ENCODE measurements at regions not wholly inside any gene's neighbourhood (a gene's known extent, or its start where the extent isn't known, plus 50 kb on each side); places are given as distances from the start of the nearest gene placed in this dataset.

DNA sequence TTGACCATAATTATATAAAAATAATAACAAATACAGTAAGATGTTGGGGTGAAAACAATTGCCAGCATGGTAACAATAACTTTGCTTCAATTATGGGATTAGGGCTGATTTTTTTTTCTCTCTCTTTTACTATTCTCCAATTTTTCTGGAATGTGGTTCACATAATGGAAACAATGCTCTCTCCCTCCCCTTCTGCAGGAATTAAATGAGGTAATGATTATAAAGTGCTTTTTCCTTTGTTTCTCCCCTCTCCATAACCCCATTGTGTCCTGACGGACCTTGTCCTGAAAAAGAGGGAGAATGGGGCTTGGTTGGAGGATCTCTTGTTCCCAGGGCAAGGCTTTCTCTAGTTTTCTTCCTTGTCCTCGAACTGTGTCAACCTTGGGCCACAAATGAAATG lies 234.0 kb upstream of the ZNF32 start:
- Histone ChIP-seq H3K27me3 (no peaks in the 10 kb centered on the region), H3K36me3 (no peaks in the 10 kb centered on the region), H3K27ac (no peak overlapping the region), H3K4me3 (no peak overlapping the region), H3K9me3 (no peaks in the 10 kb centered on the region), H3K4me1 (peaks cover 0 to 7% (median 0%) of the 10 kb centered on the region in 4 donors)
- no peak for DNase-seq (ENCODE audit: low spot score in 2 of 2)
- TF ChIP-seq EP300 (IDR thresholded peaks at IDR 0.05) (no peak), POLR2A (IDR thresholded peaks at IDR 0.05) (no peak)
- TF ChIP-seq, protein P1, sequence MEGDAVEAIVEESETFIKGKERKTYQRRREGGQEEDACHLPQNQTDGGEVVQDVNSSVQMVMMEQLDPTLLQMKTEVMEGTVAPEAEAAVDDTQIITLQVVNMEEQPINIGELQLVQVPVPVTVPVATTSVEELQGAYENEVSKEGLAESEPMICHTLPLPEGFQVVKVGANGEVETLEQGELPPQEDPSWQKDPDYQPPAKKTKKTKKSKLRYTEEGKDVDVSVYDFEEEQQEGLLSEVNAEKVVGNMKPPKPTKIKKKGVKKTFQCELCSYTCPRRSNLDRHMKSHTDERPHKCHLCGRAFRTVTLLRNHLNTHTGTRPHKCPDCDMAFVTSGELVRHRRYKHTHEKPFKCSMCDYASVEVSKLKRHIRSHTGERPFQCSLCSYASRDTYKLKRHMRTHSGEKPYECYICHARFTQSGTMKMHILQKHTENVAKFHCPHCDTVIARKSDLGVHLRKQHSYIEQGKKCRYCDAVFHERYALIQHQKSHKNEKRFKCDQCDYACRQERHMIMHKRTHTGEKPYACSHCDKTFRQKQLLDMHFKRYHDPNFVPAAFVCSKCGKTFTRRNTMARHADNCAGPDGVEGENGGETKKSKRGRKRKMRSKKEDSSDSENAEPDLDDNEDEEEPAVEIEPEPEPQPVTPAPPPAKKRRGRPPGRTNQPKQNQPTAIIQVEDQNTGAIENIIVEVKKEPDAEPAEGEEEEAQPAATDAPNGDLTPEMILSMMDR (IDR thresholded peaks at IDR 0.05) = no peak
- 71 to 77% methylated on average over 2 of the region's 2 CpGs for WGBS, 2 donors

DNA sequence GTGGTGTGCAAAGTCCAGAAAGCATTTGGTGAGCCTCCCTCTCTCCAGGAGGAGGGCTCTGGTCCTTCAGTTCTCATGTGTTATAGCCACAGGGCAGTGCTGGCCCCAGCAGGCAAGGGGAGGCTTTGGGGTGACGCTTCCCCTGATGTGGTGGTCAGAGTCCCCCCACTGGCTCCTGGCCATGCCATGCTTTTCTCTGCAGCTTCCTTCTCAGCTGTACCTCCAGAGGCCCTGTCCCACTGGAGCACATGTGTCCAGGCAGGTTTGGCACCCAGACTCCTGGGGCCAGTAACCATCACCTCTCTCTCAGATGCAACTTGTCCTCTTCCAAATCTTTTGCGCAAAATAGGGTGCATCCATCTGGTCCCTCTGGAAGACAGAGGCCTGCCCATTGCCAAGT lies 233.0 kb upstream of the ZNF32 start:
- Histone ChIP-seq H3K4me3 (no peak overlapping the region), H3K27ac (no peak overlapping the region), H3K9me3 (no peaks in the 10 kb centered on the region), H3K27me3 (no peaks in the 10 kb centered on the region), H3K4me1 (peaks cover 0 to 7% (median 0%) of the 10 kb centered on the region in 4 donors), H3K36me3 (no peaks in the 10 kb centered on the region)
- WGBS, 2 donors = 91 to 100% methylated on average over 2 of the region's 2 CpGs
- DNase-seq (ENCODE audit: low spot score in 2 of 2) = no peak
- TF ChIP-seq, protein P1 (IDR thresholded peaks at IDR 0.05) = no peak
- TF ChIP-seq POLR2A (IDR thresholded peaks at IDR 0.05) (no peak), EP300 (IDR thresholded peaks at IDR 0.05) (no peak)

DNA sequence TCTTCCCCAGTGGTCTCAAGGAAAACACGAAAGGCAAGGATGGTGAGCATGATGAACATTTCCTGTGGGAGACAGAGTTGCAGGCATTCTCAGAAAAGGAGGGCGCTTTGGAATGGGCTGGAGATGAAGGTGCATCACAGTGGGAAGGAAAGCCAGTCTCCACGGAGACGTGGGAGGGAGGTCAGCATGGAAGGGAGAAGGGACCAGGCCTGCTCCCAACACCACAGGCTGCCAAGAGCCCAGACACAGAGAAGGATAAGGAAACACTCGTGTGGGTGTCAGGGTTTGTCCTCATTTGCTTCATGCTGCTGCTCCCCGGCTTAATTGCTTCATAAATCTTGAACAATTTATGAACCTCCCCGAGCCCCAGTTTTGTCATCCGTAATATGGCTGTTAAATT lies 231.5 kb upstream of the ZNF32 start:
- 72 to 75% methylated on average over 7 to 8 of the region's 8 CpGs for WGBS, 2 donors
- H3K27me3 ChIP-seq = no peaks in the 10 kb centered on the region
- no peak for DNase-seq (ENCODE audit: low spot score in 2 of 2)

DNA sequence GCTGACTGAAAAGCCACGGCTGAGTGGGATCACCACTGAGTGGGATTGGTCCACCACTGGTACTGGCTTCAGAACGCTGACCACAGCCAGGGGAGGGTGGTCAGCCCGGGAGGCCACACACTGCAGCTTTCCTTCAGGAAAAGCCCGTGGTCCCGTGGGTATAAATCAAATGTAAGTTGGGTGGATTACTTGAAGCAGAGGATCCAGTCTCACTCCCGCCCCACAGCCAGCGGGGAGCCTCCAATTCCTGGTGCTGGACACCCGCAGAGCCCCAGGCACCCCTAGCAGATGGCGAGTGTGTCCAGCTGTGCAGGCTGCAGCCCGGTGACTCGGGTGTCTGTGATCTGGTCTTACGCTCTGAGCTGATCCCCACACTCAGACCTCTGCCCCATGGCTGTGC lies 231.1 kb upstream of the ZNF32 start:
- DNase-seq (ENCODE audit: low spot score in 2 of 2) = no peak
- H3K9me3 ChIP-seq = no peaks in the 10 kb centered on the region
- H3K4me1 ChIP-seq = peaks cover 0 to 14% (median 0%) of the 10 kb centered on the region in 4 donors
- 80 to 86% methylated on average over 12 of the region's 12 CpGs for WGBS, 2 donors
- no peaks in the 10 kb centered on the region for H3K27me3 ChIP-seq
- H3K36me3 ChIP-seq = no peaks in the 10 kb centered on the region
- no peak overlapping the region for H3K27ac ChIP-seq
- H3K4me3 ChIP-seq = no peak overlapping the region
- TF ChIP-seq EP300 (IDR thresholded peaks at IDR 0.05) = no peak
- TF ChIP-seq POLR2A (IDR thresholded peaks at IDR 0.05) = no peak
- TF ChIP-seq, protein P1 (IDR thresholded peaks at IDR 0.05) = no peak

More for the DNA sequence above, 231.5 kb upstream of the ZNF32 start:
- Histone ChIP-seq H3K4me3 (no peak overlapping the region), H3K27ac (no peak overlapping the region), H3K4me1 (peaks cover 0 to 14% (median 0%) of the 10 kb centered on the region in 4 donors), H3K9me3 (no peaks in the 10 kb centered on the region), H3K36me3 (no peaks in the 10 kb centered on the region)
- TF ChIP-seq, protein P1 (IDR thresholded peaks at IDR 0.05) = no peak
- no peak for TF ChIP-seq POLR2A (IDR thresholded peaks at IDR 0.05)
- no peak for TF ChIP-seq EP300 (IDR thresholded peaks at IDR 0.05)

DNA sequence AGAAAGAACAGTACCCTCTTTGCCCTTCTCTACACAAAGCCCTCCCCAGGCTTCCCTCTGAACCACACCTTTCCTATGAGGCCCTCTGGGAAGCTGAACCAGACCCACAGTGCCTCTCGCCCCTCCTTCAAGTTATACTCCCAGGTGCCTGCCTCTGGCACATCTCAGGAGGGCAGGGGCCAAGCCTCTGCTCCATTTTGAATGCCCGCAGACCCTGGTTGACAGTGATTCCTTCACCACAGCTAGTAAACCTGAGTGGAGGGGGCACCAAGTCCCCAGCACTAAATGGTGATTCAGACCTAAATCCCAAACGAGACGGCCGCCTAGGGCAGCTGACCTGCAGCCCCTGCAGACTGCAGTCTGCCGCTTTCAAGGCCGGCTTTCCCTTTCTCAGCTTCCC lies 230.5 kb upstream of the ZNF32 start:
- Histone ChIP-seq H3K4me1 (peaks cover 0 to 14% (median 0%) of the 10 kb centered on the region in 4 donors), H3K4me3 (no peak overlapping the region), H3K27me3 (no peaks in the 10 kb centered on the region), H3K9me3 (no peaks in the 10 kb centered on the region), H3K27ac (peak overlapping the region in 1 of 4 donors; percentile 8), H3K36me3 (no peaks in the 10 kb centered on the region)
- DNase-seq (ENCODE audit: low spot score in 2 of 2) = no peak
- WGBS, 2 donors = 91% methylated on average over 7 of the region's 7 CpGs
- no peak for TF ChIP-seq EP300 (IDR thresholded peaks at IDR 0.05)
- TF ChIP-seq POLR2A (IDR thresholded peaks at IDR 0.05) = no peak
- TF ChIP-seq, protein P1 (IDR thresholded peaks at IDR 0.05) = no peak

Data from tibial nerve (tissue), 4 donors.